H9 (cell line): ENCODE measurements at regions not wholly inside any gene's neighbourhood (a gene's known extent, or its start where the extent isn't known, plus 50 kb on each side); places are given as distances from the start of the nearest gene placed in this dataset.

Experiments
- DNase-seq: peaks from one replicate; pipeline ENCODE4 v3.0.0-alpha.2; 2017
- H2AFZ ChIP-seq: one replicate; pipeline ENCODE4 v1.6.1; 2013; ENCODE audit warnings: mild to moderate bottlenecking, low read length, control low read depth, moderate library complexity
- H2AK5ac ChIP-seq: 2 replicates; pipeline ENCODE4 v1.6.1; 2013; ENCODE audit warnings: low read length, control low read depth, mixed read lengths; ENCODE audit not compliant: insufficient read length
- H2BK120ac ChIP-seq: one replicate; pipeline ENCODE4 v1.6.1; 2013; ENCODE audit warnings: low read depth, mild to moderate bottlenecking, low read length, control low read depth, inconsistent platforms; ENCODE audit not compliant: poor library complexity, severe bottlenecking
- H2BK12ac ChIP-seq: 2 replicates; pipeline ENCODE4 v1.6.1; 2013; ENCODE audit warnings: low read length, control low read depth, mixed read lengths, low read depth; ENCODE audit not compliant: insufficient read length
- H2BK15ac ChIP-seq: 2 replicates; pipeline ENCODE4 v1.6.1; 2013; ENCODE audit warnings: low read depth, low read length, control low read depth
- H2BK20ac ChIP-seq: one replicate; pipeline ENCODE4 v1.6.1; 2013; ENCODE audit warnings: low read depth, mild to moderate bottlenecking, low read length, control low read depth, inconsistent platforms; ENCODE audit not compliant: poor library complexity, severe bottlenecking
- H2BK5ac ChIP-seq: 2 replicates; pipeline ENCODE4 v1.6.1; 2013; ENCODE audit warnings: low read length, control low read depth, mixed read lengths; ENCODE audit not compliant: insufficient read length
- H3K14ac ChIP-seq: 2 replicates; pipeline ENCODE4 v1.6.1; 2013; ENCODE audit warnings: low read length, control low read depth; ENCODE audit not compliant: insufficient read depth
- H3K18ac ChIP-seq: 2 replicates; pipeline ENCODE4 v1.6.1; 2013; ENCODE audit warnings: low read depth, mild to moderate bottlenecking, mixed read lengths, low read length, control low read depth; ENCODE audit not compliant: insufficient read length
- H3K23ac ChIP-seq: 2 replicates; pipeline ENCODE4 v1.6.1; 2013; ENCODE audit warnings: low read length, control low read depth, mixed read lengths, low read depth; ENCODE audit not compliant: insufficient read length
- H3K23me2 ChIP-seq: 2 replicates; pipeline ENCODE4 v1.6.1; 2013; ENCODE audit warnings: low read depth, mild to moderate bottlenecking, mixed read lengths, low read length, control low read depth; ENCODE audit not compliant: insufficient read length, poor library complexity, severe bottlenecking
- H3K27ac ChIP-seq: 2 replicates; pipeline ENCODE4 v1.5.1; 2013; ENCODE audit warnings: low read length, control low read depth, mixed read lengths, low read depth; ENCODE audit not compliant: insufficient read length
- H3K27me3 ChIP-seq: 2 replicates; pipeline ENCODE4 v1.6.1; 2013; ENCODE audit warnings: low read length, control low read depth, inconsistent platforms; ENCODE audit not compliant: insufficient read depth
- H3K4ac ChIP-seq: 2 replicates; pipeline ENCODE4 v1.6.1; 2013; ENCODE audit warnings: low read depth, mild to moderate bottlenecking, control low read depth, inconsistent platforms, low read length, moderate library complexity
- H3K4me1 ChIP-seq: 2 replicates; pipeline ENCODE4 v1.6.1; 2013; ENCODE audit warnings: low read length, control low read depth, inconsistent platforms; ENCODE audit not compliant: insufficient read depth
- H3K4me2 ChIP-seq: 2 replicates; pipeline ENCODE4 v1.6.1; 2013; ENCODE audit warnings: low read length, control low read depth, mixed read lengths; ENCODE audit not compliant: insufficient read length, insufficient read depth
- H3K56ac ChIP-seq: 2 replicates; pipeline ENCODE4 v1.6.1; 2013; ENCODE audit warnings: low read depth, mild to moderate bottlenecking, mixed read lengths, low read length, control low read depth; ENCODE audit not compliant: insufficient read length
- H3K79me1 ChIP-seq: 2 replicates; pipeline ENCODE4 v1.6.1; 2013; ENCODE audit warnings: low read depth, mild to moderate bottlenecking, moderate library complexity, low read length, control low read depth, inconsistent platforms; ENCODE audit not compliant: insufficient read depth, poor library complexity, severe bottlenecking
- H3K79me2 ChIP-seq: 2 replicates; pipeline ENCODE4 v1.6.1; 2013; ENCODE audit warnings: low read length, control low read depth, inconsistent platforms; ENCODE audit not compliant: insufficient read depth
- H3K9ac ChIP-seq: 2 replicates; pipeline ENCODE4 v1.6.1; 2013; ENCODE audit warnings: low read length, control low read depth, mixed read lengths; ENCODE audit not compliant: insufficient read length; ENCODE audit errors: extremely low read depth
- H3K9me3 ChIP-seq: one replicate; pipeline ENCODE4 v1.6.1; 2013; ENCODE audit warnings: low read depth, low read length, inconsistent platforms; ENCODE audit not compliant: control insufficient read depth
- H3T11ph ChIP-seq: one replicate; pipeline ENCODE4 v1.6.1; 2013; ENCODE audit warnings: mild to moderate bottlenecking, low read length, control low read depth, inconsistent platforms
- H4K20me1 ChIP-seq: one replicate; pipeline ENCODE4 v1.6.1; 2013; ENCODE audit not compliant: control insufficient read depth, insufficient read length, insufficient read depth
- H4K5ac ChIP-seq: 2 replicates; pipeline ENCODE4 v1.6.1; 2013; ENCODE audit warnings: low read depth, mild to moderate bottlenecking, mixed read lengths, low read length, control low read depth; ENCODE audit not compliant: insufficient read length
- H4K8ac ChIP-seq: replicated peaks from 2 replicates; pipeline ENCODE4 v1.6.1; 2013; ENCODE audit warnings: low read length, control low read depth, mixed read lengths, low read depth; ENCODE audit not compliant: insufficient read length
- H4K91ac ChIP-seq: 2 replicates; pipeline ENCODE4 v1.6.1; 2013; ENCODE audit warnings: low read depth, mild to moderate bottlenecking, moderate library complexity, mixed read lengths, low read length, control low read depth; ENCODE audit not compliant: insufficient read length
- H3K27ac Mint-ChIP-seq, 3 experiments: 2 replicates in 2 of 3; 3 replicates in 1 of 3; pipeline ENCODE4 v1.8.0; 2020 to 2021; ENCODE audit warnings: mixed read lengths in 3 of 3, mild to moderate bottlenecking in 1 of 3, moderate library complexity in 1 of 3
- H3K27me3 Mint-ChIP-seq: 2 replicates; pipeline ENCODE4 v1.8.0; 2021; ENCODE audit warnings: low read depth, mild to moderate bottlenecking, moderate library complexity, mixed read lengths
- H3K36me3 Mint-ChIP-seq, 3 experiments: 2 replicates in 2 of 3; 3 replicates in 1 of 3; pipeline ENCODE4 v1.8.0; 2020 to 2021; ENCODE audit warnings: low read depth in 3 of 3, mixed read lengths in 3 of 3; ENCODE audit not compliant: insufficient read depth in 1 of 3
- H3K4me1 Mint-ChIP-seq, 2 experiments: 2 replicates each; pipeline ENCODE4 v1.8.0; 2020; ENCODE audit warnings: mixed read lengths in 2 of 2
- H3K4me3 Mint-ChIP-seq, 2 experiments: 2 replicates in 1 of 2; 3 replicates in 1 of 2; pipeline ENCODE4 v1.8.0; 2020 to 2021; ENCODE audit warnings: mild to moderate bottlenecking in 2 of 2, mixed read lengths in 2 of 2, moderate library complexity in 1 of 2
- H3K9me3 Mint-ChIP-seq, 2 experiments: 2 replicates in 1 of 2; 3 replicates in 1 of 2; pipeline ENCODE4 v1.8.0; 2020; ENCODE audit warnings: mild to moderate bottlenecking in 2 of 2, mixed read lengths in 2 of 2, moderate library complexity in 1 of 2
- CTCF ChIP-seq: fragments of 200-600 bp; sonication (generic); conservative IDR thresholded peaks from 3 replicates; pipeline ENCODE4 v1.8.0; 2021; ENCODE audit warnings: antibody characterized with exemption, mild to moderate bottlenecking
- WGBS: extraction: QIAGEN DNeasy Blood & Tissue Kit; methylation state at CpG from one replicate; pipeline ENCODE4 v1.1.7; 2013; ENCODE audit warnings: missing lambda C conversion rate, low lambda C conversion rate, mixed read lengths; ENCODE audit not compliant: insufficient read length; ENCODE audit errors: extremely low coverage; 5-methylcytosine and 5-hydroxymethylcytosine counted together

- Histone ChIP-seq H3T11ph (no peak overlapping the region), H3K9me3 (no peaks in the 10 kb centered on the region), H3K56ac (no peak overlapping the region), H4K8ac (no peak overlapping the region), H4K91ac (no peak overlapping the region), H2BK120ac (no peak overlapping the region), H3K23ac (no peak overlapping the region), H3K4me2 (no peak overlapping the region), H3K14ac (no peak overlapping the region), H3K9ac (no peak overlapping the region), H3K23me2 (no peaks in the 10 kb centered on the region), H2BK5ac (no peak overlapping the region), H2BK15ac (no peak overlapping the region), H3K4ac (no peak overlapping the region), H3K27me3 (no peaks in the 10 kb centered on the region), H3K4me1 (peaks cover 7% of the 10 kb centered on the region), H4K5ac (no peak overlapping the region), H3K27ac (no peak overlapping the region), H2AK5ac (no peak overlapping the region), H2BK12ac (no peak overlapping the region), H3K18ac (no peak overlapping the region), H2AFZ (no peak overlapping the region), H3K79me1 (no peaks in the 10 kb centered on the region), H4K20me1 (no peaks in the 10 kb centered on the region), H3K79me2 (no peaks in the 10 kb centered on the region), H2BK20ac (no peak overlapping the region)
- Mint-ChIP-seq H3K4me3 (no peak overlapping the region), H3K9me3 (peaks cover 3 to 8% of the 10 kb centered on the region in 2 experiments; a peak in 4 of 5 replicates), H3K4me1 (peaks cover 6 to 15% of the 10 kb centered on the region in 2 experiments), H3K27me3 (no peaks in the 10 kb centered on the region), H3K36me3 (peaks cover 0 to 4% (median 0%) of the 10 kb centered on the region in 3 experiments; a peak in 1 of 7 replicates), H3K27ac (no peak overlapping the region)
- WGBS, result no CpG with 5 or more reads among the region's 4 CpGs
- TF ChIP-seq CTCF, result no peak
- no peak for DNase-seq
Measured at GRCh38 chr7:28330384-28331070, 81.8 kb upstream of the CREB5 start.
